HepG2 (cell line): ENCODE measurements at regions not wholly inside any gene's neighbourhood (a gene's known extent, or its start where the extent isn't known, plus 50 kb on each side); places are given as distances from the start of the nearest gene placed in this dataset.
A peak's percentile ranks its signal among the peaks of the same experiment; 100 is the strongest.

Experiments used
- ATAC-seq: fragments of 200-7000 bp; cut with Tn5 transposase; 3 replicates; pipeline ENCODE4 v1.9.1; 2020; ENCODE audit warnings: mild to moderate bottlenecking, moderate library complexity
- BruUV-seq: library from RNA; stranded (reverse); fragments of 400-500 nt; replicated peaks from 2 replicates; lab custom pipeline; 2021; lab: Mats Ljungman, UMichigan
- CTCF ChIA-PET: fragments of 300-600 bp; formaldehyde crosslinking; extraction: SDS; loops from one replicate; lab custom pipeline; 2021; ENCODE audit warnings: low total read pairs, inconsistent platforms, low intra/inter-chr PET ratio; lab: Yijun Ruan, JAX
- POLR2A ChIA-PET: fragments of 350-600 bp; sonication (Branson Sonifier 250); formaldehyde crosslinking; loops from one replicate; lab custom pipeline; 2020; ENCODE audit warnings: antibody characterized with exemption, inconsistent platforms; lab: Yijun Ruan, JAX
- DNase-seq: peaks from one replicate; pipeline ENCODE4 v3.0.0-alpha.2; 2015; ENCODE audit warnings: low spot score
- FAIRE-seq: peaks from 3 replicates; lab custom pipeline; 2011; peaks lifted over from hg19 to GRCh38; lab: Jason Lieb, UNC
- H2AFZ ChIP-seq: one replicate; pipeline ENCODE4 v1.6.1; 2011; ENCODE audit warnings: low read length, inconsistent platforms
- H3K27ac ChIP-seq: fragments of 300-600 bp; 3 replicates; pipeline ENCODE4 v1.8.0; 2011; ENCODE audit warnings: mixed run types, mild to moderate bottlenecking, mixed read lengths, low read length, inconsistent platforms; ENCODE audit not compliant: insufficient read depth; ENCODE audit errors: extremely low read length
- H3K27me3 ChIP-seq, 2 experiments: fragments of 200-600 bp in 1 of 2; 2 replicates in 1 of 2; 3 replicates in 1 of 2; pipeline versions ENCODE4 v1.6.0 to v1.8.0; 2011; ENCODE audit warnings: low read length in 2 of 2, mild to moderate bottlenecking in 2 of 2, moderate library complexity in 2 of 2, inconsistent platforms in 1 of 2; ENCODE audit not compliant: insufficient read depth in 2 of 2, control insufficient read depth in 1 of 2
- H3K36me3 ChIP-seq, 2 experiments: fragments of 200-600 bp in 1 of 2; replicated peaks in 1 of 2; 2 replicates in 1 of 2; 3 replicates in 1 of 2; pipeline versions ENCODE4 v1.5.1 to v1.8.0; 2011; ENCODE audit warnings: low read length in 2 of 2, inconsistent platforms in 1 of 2; ENCODE audit not compliant: insufficient read depth in 2 of 2, control insufficient read depth in 1 of 2
- H3K4me1 ChIP-seq: 2 replicates; pipeline ENCODE4 v1.5.1; 2012; ENCODE audit warnings: low read length, inconsistent platforms; ENCODE audit not compliant: insufficient read depth
- H3K4me2 ChIP-seq: 2 replicates; pipeline ENCODE4 v1.6.0; 2011; ENCODE audit warnings: low read depth, low read length, inconsistent platforms
- H3K4me3 ChIP-seq, 3 experiments: fragments of 200-600 bp in 1 of 3; sonication (generic), shearing (Covaris generic) in 1 of 3; replicated peaks in 1 of 3; 2 replicates each; pipeline ENCODE4 v1.5.1; 2011 to 2016; ENCODE audit warnings: low read length in 3 of 3, inconsistent platforms in 2 of 3, low read depth in 2 of 3, mild to moderate bottlenecking in 2 of 3, control low read depth in 1 of 3, mixed read lengths in 1 of 3; ENCODE audit not compliant: insufficient read depth in 1 of 3
- H3K79me2 ChIP-seq: one replicate; pipeline ENCODE4 v1.6.1; 2011; ENCODE audit warnings: low read length, inconsistent platforms; ENCODE audit not compliant: insufficient read depth
- H3K9ac ChIP-seq: 2 replicates; pipeline ENCODE4 v1.6.0; 2011; ENCODE audit warnings: mild to moderate bottlenecking, low read depth, low read length, inconsistent platforms; ENCODE audit not compliant: insufficient read depth
- H3K9me3 ChIP-seq: 2 replicates; pipeline ENCODE4 v1.5.1; 2012; ENCODE audit warnings: mild to moderate bottlenecking, low read length
- H4K20me1 ChIP-seq: 2 replicates; pipeline ENCODE4 v1.6.0; 2011; ENCODE audit warnings: inconsistent platforms, mild to moderate bottlenecking, low read length, moderate library complexity; ENCODE audit not compliant: insufficient read depth
- CENPT ChIP-seq: sonication (generic); formaldehyde crosslinking; IDR thresholded peaks from 2 replicates; pipeline ENCODE4 v1.8.0; 2022; ENCODE audit warnings: low read depth, mild to moderate bottlenecking, moderate library complexity, missing genetic modification reagents
- DPF2 ChIP-seq: sonication (generic); formaldehyde crosslinking; IDR thresholded peaks from 2 replicates; pipeline ENCODE4 v1.4.0; 2020; ENCODE audit warnings: mild to moderate bottlenecking, low read depth, missing genetic modification reagents, borderline replicate concordance
- ETV6 ChIP-seq: sonication (generic); formaldehyde crosslinking; conservative IDR thresholded peaks from 2 replicates; pipeline ENCODE4 v1.4.0; 2020; ENCODE audit warnings: missing genetic modification reagents
- FOXC1 ChIP-seq: sonication (generic); formaldehyde crosslinking; IDR thresholded peaks from 2 replicates; pipeline ENCODE4 v1.8.0; 2022; ENCODE audit warnings: mild to moderate bottlenecking, missing genetic modification reagents, borderline replicate concordance
- GPN1 ChIP-seq: sonication (generic); formaldehyde crosslinking; IDR thresholded peaks from 2 replicates; pipeline ENCODE4 v1.5.1; 2020; ENCODE audit warnings: missing genetic modification reagents, borderline replicate concordance
- HOXA5 ChIP-seq: sonication (generic); formaldehyde crosslinking; IDR thresholded peaks from 2 replicates; pipeline ENCODE4 v1.4.0; 2020; ENCODE audit warnings: missing genetic modification reagents
- KDM2A ChIP-seq: sonication (generic); formaldehyde crosslinking; IDR thresholded peaks from 2 replicates; pipeline ENCODE4 v1.4.0; 2020; ENCODE audit warnings: low read depth, missing genetic modification reagents, borderline replicate concordance
- POLR2A ChIP-seq, 2 experiments: IDR thresholded peaks; 2 replicates each; pipeline ENCODE4 v1.6.1; 2011; ENCODE audit warnings: low read depth in 2 of 2, low read length in 2 of 2, mild to moderate bottlenecking in 1 of 2, moderate library complexity in 1 of 2; ENCODE audit not compliant: insufficient read depth in 1 of 2
- POLR2G ChIP-seq: fragments of 200-400 bp; formaldehyde crosslinking; IDR thresholded peaks from 2 replicates; pipeline ENCODE4 v1.6.1; 2018; ENCODE audit warnings: mild to moderate bottlenecking, low read depth, low read length, moderate library complexity
- RBFOX2 ChIP-seq: fragments of 200-400 bp; formaldehyde crosslinking; IDR thresholded peaks from 2 replicates; pipeline ENCODE4 v1.6.1; 2017; ENCODE audit warnings: low read depth, mild to moderate bottlenecking, low read length
- REPIN1 ChIP-seq: sonication (generic); formaldehyde crosslinking; IDR thresholded peaks from 2 replicates; pipeline ENCODE4 v1.8.0; 2022; ENCODE audit warnings: missing genetic modification reagents, low read depth, mild to moderate bottlenecking, borderline replicate concordance
- RORA ChIP-seq: sonication (generic); formaldehyde crosslinking; IDR thresholded peaks from 2 replicates; pipeline ENCODE4 v1.5.0; 2020; ENCODE audit warnings: mild to moderate bottlenecking, missing genetic modification reagents, moderate library complexity
- SMC3 ChIP-seq: IDR thresholded peaks from 2 replicates; pipeline ENCODE4 v1.6.1; 2011; ENCODE audit warnings: low read length, improper control_type of control experiment
- SOX6 ChIP-seq, 2 experiments: fragments of 450-650 bp in 1 of 2; sonication (generic) in 1 of 2; formaldehyde crosslinking in 1 of 2; IDR thresholded peaks; 2 replicates each; pipeline versions ENCODE4 v1.4.0 to v1.6.1; 2017 to 2020; ENCODE audit warnings: antibody characterized with exemption in 1 of 2, mild to moderate bottlenecking in 1 of 2, missing genetic modification reagents in 1 of 2
- ZFP91 ChIP-seq: sonication (generic); formaldehyde crosslinking; IDR thresholded peaks from 2 replicates; pipeline ENCODE4 v1.9.0; 2022; ENCODE audit warnings: missing genetic modification reagents, mild to moderate bottlenecking, borderline replicate concordance
- ZNF138 ChIP-seq: sonication (generic); formaldehyde crosslinking; IDR thresholded peaks from 2 replicates; pipeline ENCODE4 v1.5.0; 2020; ENCODE audit warnings: mild to moderate bottlenecking, low read depth, missing genetic modification reagents
- ZNF180 ChIP-seq: sonication (generic); formaldehyde crosslinking; IDR thresholded peaks from 2 replicates; pipeline ENCODE4 v1.4.0; 2020; ENCODE audit warnings: low read depth, missing genetic modification reagents, borderline replicate concordance
- ZNF383 ChIP-seq: sonication (generic); formaldehyde crosslinking; IDR thresholded peaks from 2 replicates; pipeline ENCODE4 v1.4.0; 2020; ENCODE audit warnings: missing genetic modification reagents, mild to moderate bottlenecking, borderline replicate concordance
- WGBS: methylation state at CpG from one replicate; pipeline ENCODE4 v1.1.6; 2017; ENCODE audit warnings: low lambda C conversion rate; 5-methylcytosine and 5-hydroxymethylcytosine counted together
- in situ Hi-C: cut with HindIII; loops from 2 replicates; pipeline ENCODE4 v1.10.0; 2017; ENCODE audit warnings: low pct_unique_long_range_greater_than_20kb; ENCODE audit not compliant: extremely low pct_ligation_motif_present
- intact Hi-C: fragments of 100-400 bp; cut with micrococcal nuclease; formaldehyde crosslinking; loops from one replicate; pipeline ENCODE4 v1.10.0; 2022; ENCODE audit not compliant: unreplicated experiment
- TF ChIP-seq, protein P1 (sequence below): sonication (generic); formaldehyde crosslinking; IDR thresholded peaks from 2 replicates; pipeline ENCODE4 v1.4.0; 2020; ENCODE audit warnings: missing genetic modification reagents, borderline replicate concordance
- TF ChIP-seq, protein P2 (sequence below): sonication (generic); formaldehyde crosslinking; IDR thresholded peaks from 2 replicates; pipeline ENCODE4 v1.5.0; 2020; ENCODE audit warnings: missing genetic modification reagents

- H3K4me1 ChIP-seq = peaks cover 33% of the 10 kb centered on the region
- peak overlapping the region; percentile 78 to 99 (median 94) for H3K4me3 ChIP-seq
- BruUV-seq = no TSS peak
- peak overlapping the region; percentile 86 for H3K9ac ChIP-seq
- peak; percentile 15 for FAIRE-seq
- intact Hi-C loops = loop anchor here (5.0 to 10.0 kb wide), 2 partner anchors 70 to 83 kb away; partner anchors contain the start of gene RNF38
- peak; percentile 80 for DNase-seq
- H3K27ac ChIP-seq = peak overlapping the region; percentile 88
- no peaks in the 10 kb centered on the region for H3K9me3 ChIP-seq
- no peaks in the 10 kb centered on the region for H3K36me3 ChIP-seq
- ChIA-PET POLR2A (interaction anchor here (0.7 to 3.7 kb wide), 8 partner anchors 12 to 87 kb away, joined by 3 to 17 read pairs (median 4); partner anchors contain the start of gene RNF38), CTCF (interaction anchor here (1.1 kb wide), 1 partner anchor 80 kb away, joined by 3 read pairs; no protein-coding TSS in a partner anchor)
- H3K4me2 ChIP-seq = peak overlapping the region; percentile 99
- H3K27me3 ChIP-seq = no peaks in the 10 kb centered on the region; a peak in 1 of 5 replicates
- in situ Hi-C loops = no loop called here
- 2% methylated on average over 10 of the region's 94 CpGs for WGBS
- H3K79me2 ChIP-seq = peaks cover 36% of the 10 kb centered on the region
- H2AFZ ChIP-seq = peak overlapping the region; percentile 85
- peak; percentile 98 for ATAC-seq
- H4K20me1 ChIP-seq = no peaks in the 10 kb centered on the region
- TF ChIP-seq CENPT (CRISPR knock-in tag) (no peak), ETV6 (no peak), KDM2A (CRISPR knock-in tag) (peak; percentile 72; the same call in 1 of the 2 replicates), FOXC1 (0 out of 2 replicates have a peak, but pooled peaks have one; percentile 62), POLR2A (IDR thresholded peaks at IDR 0.05; ENCODE audit: insufficient read depth in 1 of 2, low read depth in 2 of 2, low read length in 2 of 2) (peak; percentile 76 to 82), ZNF180 (CRISPR knock-in tag) (no peak), GPN1 (CRISPR knock-in tag) (no peak), ZNF138 (CRISPR knock-in tag) (no peak), POLR2G (peak; percentile 79), DPF2 (CRISPR knock-in tag) (no peak), ZNF383 (CRISPR knock-in tag) (no peak), ZFP91 (CRISPR knock-in tag) (peak; percentile 45; the same call in 1 of the 2 replicates), RORA (no peak), SOX6 (IDR thresholded peaks at IDR 0.05) (no peak), SOX6 (CRISPR knock-in tag; IDR thresholded peaks at IDR 0.05) (peak; percentile 20; the same call in 1 of the 2 replicates), SMC3 (no peak), RBFOX2 (peak; percentile 68), REPIN1 (CRISPR knock-in tag) (0 out of 2 replicates have a peak, but pooled peaks have one; percentile 14), HOXA5 (CRISPR knock-in tag) (no peak)
- TF ChIP-seq, protein P1, sequence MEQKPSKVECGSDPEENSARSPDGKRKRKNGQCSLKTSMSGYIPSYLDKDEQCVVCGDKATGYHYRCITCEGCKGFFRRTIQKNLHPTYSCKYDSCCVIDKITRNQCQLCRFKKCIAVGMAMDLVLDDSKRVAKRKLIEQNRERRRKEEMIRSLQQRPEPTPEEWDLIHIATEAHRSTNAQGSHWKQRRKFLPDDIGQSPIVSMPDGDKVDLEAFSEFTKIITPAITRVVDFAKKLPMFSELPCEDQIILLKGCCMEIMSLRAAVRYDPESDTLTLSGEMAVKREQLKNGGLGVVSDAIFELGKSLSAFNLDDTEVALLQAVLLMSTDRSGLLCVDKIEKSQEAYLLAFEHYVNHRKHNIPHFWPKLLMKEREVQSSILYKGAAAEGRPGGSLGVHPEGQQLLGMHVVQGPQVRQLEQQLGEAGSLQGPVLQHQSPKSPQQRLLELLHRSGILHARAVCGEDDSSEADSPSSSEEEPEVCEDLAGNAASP (CRISPR knock-in tag) = peak; percentile 50; the same call in 1 of the 2 replicates
- TF ChIP-seq, protein P2, sequence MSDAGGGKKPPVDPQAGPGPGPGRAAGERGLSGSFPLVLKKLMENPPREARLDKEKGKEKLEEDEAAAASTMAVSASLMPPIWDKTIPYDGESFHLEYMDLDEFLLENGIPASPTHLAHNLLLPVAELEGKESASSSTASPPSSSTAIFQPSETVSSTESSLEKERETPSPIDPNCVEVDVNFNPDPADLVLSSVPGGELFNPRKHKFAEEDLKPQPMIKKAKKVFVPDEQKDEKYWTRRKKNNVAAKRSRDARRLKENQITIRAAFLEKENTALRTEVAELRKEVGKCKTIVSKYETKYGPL = no peak
Observed at GRCh38 chr9:36487482-36488388, 85.0 kb upstream of the MELK start.
